Esophagus squamous epithelium (tissue), 5 donors: ENCODE measurements at regions not wholly inside any gene's neighbourhood (a gene's known extent, or its start where the extent isn't known, plus 50 kb on each side); places are given as distances from the start of the nearest gene placed in this dataset.

Experiments
- DNase-seq: peaks from one replicate; lab custom pipeline; 2025; lab: John Stamatoyannopoulos, UW
- H3K27ac ChIP-seq, 4 donors: fragments of 200-600 bp; sonication (generic); one replicate each; pipeline ENCODE4 v1.5.1; 2016 to 2019; ENCODE audit warnings: mild to moderate bottlenecking in 1 of 4
- H3K27me3 ChIP-seq, 4 donors: fragments of 200-600 bp; sonication (generic); 1 replicate in 3 of 4; 2 replicates in 1 of 4; pipeline versions ENCODE4 v1.5.1 to v1.6.0; 2017 to 2021; ENCODE audit warnings: antibody characterized with exemption in 1 of 4
- H3K36me3 ChIP-seq, 3 donors: fragments of 200-600 bp; sonication (generic); one replicate each; pipeline ENCODE4 v1.5.1; 2016 to 2019
- H3K4me1 ChIP-seq, 3 donors: fragments of 200-600 bp; sonication (generic); one replicate each; pipeline ENCODE4 v1.5.1; 2017 to 2019
- H3K4me3 ChIP-seq, 4 donors: fragments of 200-600 bp; sonication (generic); 1 replicate in 3 of 4; 2 replicates in 1 of 4; pipeline ENCODE4 v1.5.1; 2016 to 2019; ENCODE audit warnings: mild to moderate bottlenecking in 2 of 4, moderate library complexity in 1 of 4
- H3K9me3 ChIP-seq, 3 donors: fragments of 200-600 bp; sonication (generic); one replicate each; pipeline ENCODE4 v1.5.1; 2016 to 2019
- POLR2A ChIP-seq, 4 donors: fragments of 450-650 bp; IDR thresholded peaks; one replicate each; pipeline ENCODE4 v1.6.1; 2017; ENCODE audit warnings: antibody characterized with exemption in 4 of 4, mild to moderate bottlenecking in 4 of 4, moderate library complexity in 3 of 4
- WGBS, 2 donors: methylation state at CpG; one replicate each; pipeline ENCODE4 v1.1.5; 2018; 5-methylcytosine and 5-hydroxymethylcytosine counted together
- intact Hi-C: fragments of 100-400 bp; cut with DNase I; formaldehyde crosslinking; loops from one replicate; pipeline ENCODE4 v1.15.0; 2022
- TF ChIP-seq, protein P1 (sequence below), 6 experiments: fragments of 450-650 bp in 4 of 6; fragments of 200-600 bp in 2 of 6; sonication (generic) in 2 of 6; IDR thresholded peaks; one replicate each; pipeline ENCODE4 v1.5.1; 2016 to 2019; ENCODE audit warnings: antibody characterized with exemption in 6 of 6, mild to moderate bottlenecking in 4 of 6, moderate library complexity in 4 of 6
- donor health status: DM: yes; HTN: yes; CAD: no.

DNA sequence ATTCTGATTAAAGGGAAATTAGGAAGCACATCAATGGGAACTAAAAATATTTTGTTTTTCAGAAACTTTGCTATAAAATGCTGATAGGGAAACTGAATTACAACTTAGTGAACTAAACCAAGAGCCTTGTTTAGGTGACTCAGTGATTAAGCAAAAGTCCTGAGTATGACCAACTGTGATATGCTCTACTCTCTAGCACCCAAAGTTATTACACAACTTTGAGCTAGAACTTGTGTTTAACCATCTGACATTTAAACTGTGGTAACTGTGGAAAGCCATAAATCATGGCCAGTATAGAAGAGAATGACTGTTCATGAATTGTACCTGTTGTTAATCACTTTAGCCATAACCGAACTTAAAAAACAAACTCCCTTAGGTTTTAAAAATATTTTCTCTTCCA is 127.4 kb downstream of the ZNF365 start:
- Histone ChIP-seq H3K27me3 (peaks cover 0 to 12% (median 0%) of the 10 kb centered on the region in 4 donors), H3K4me3 (no peak overlapping the region), H3K4me1 (no peaks in the 10 kb centered on the region), H3K36me3 (no peaks in the 10 kb centered on the region), H3K9me3 (no peaks in the 10 kb centered on the region), H3K27ac (no peak overlapping the region)
- intact Hi-C loops, result no loop called here
- TF ChIP-seq POLR2A (IDR thresholded peaks at IDR 0.05), result no peak
- TF ChIP-seq, protein P1, sequence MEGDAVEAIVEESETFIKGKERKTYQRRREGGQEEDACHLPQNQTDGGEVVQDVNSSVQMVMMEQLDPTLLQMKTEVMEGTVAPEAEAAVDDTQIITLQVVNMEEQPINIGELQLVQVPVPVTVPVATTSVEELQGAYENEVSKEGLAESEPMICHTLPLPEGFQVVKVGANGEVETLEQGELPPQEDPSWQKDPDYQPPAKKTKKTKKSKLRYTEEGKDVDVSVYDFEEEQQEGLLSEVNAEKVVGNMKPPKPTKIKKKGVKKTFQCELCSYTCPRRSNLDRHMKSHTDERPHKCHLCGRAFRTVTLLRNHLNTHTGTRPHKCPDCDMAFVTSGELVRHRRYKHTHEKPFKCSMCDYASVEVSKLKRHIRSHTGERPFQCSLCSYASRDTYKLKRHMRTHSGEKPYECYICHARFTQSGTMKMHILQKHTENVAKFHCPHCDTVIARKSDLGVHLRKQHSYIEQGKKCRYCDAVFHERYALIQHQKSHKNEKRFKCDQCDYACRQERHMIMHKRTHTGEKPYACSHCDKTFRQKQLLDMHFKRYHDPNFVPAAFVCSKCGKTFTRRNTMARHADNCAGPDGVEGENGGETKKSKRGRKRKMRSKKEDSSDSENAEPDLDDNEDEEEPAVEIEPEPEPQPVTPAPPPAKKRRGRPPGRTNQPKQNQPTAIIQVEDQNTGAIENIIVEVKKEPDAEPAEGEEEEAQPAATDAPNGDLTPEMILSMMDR (IDR thresholded peaks at IDR 0.05), result no peak
- DNase-seq, result no peak
- 62 to 76% methylated on average over 1 of the region's 1 CpG for WGBS, 2 donors

DNA sequence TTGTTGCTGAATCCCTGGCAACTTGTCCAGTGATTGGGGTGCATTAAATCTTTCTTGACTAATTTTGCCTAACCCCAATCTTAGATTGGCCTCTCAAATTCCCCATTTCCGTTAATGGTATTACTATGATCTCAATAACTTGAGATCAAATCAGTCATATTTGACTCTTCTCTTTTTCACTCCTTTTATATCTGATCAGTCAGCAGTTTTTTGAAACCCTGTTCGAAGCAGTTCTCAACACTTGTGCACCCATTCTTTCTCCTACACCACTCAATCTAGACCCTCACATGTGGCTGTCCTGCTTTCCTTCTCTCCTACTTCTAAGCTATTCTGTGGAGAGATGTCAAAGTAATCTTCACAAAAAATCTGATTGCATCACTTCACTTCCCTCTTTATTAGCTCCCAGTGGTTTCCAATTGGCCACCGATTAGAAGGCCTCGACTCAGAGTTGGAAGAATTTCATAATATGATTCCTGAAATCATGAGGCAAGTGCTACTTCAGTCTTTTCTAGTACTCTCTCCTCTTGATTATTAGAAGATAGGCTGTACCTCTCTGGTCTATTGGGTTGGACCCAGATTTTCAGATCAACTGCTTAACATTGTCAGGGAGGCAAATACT is 128.9 kb downstream of the ZNF365 start:
- Histone ChIP-seq H3K9me3 (no peaks in the 10 kb centered on the region), H3K27ac (no peak overlapping the region), H3K36me3 (no peaks in the 10 kb centered on the region), H3K4me1 (no peaks in the 10 kb centered on the region), H3K4me3 (no peak overlapping the region), H3K27me3 (peaks cover 0 to 3% (median 0%) of the 10 kb centered on the region in 4 donors)
- 69 to 74% methylated on average over 4 of the region's 4 CpGs for WGBS, 2 donors
- intact Hi-C loops, result no loop called here
- no peak for TF ChIP-seq POLR2A (IDR thresholded peaks at IDR 0.05)
- TF ChIP-seq, protein P1 (IDR thresholded peaks at IDR 0.05), result no peak
- no peak for DNase-seq

- TF ChIP-seq, protein P1 (IDR thresholded peaks at IDR 0.05), result no peak
- TF ChIP-seq POLR2A (IDR thresholded peaks at IDR 0.05), result no peak
- 66 to 79% methylated on average over 2 of the region's 2 CpGs for WGBS, 2 donors
- Histone ChIP-seq H3K4me3 (no peak overlapping the region), H3K9me3 (no peaks in the 10 kb centered on the region), H3K27me3 (peaks cover 0 to 3% (median 0%) of the 10 kb centered on the region in 4 donors), H3K36me3 (no peaks in the 10 kb centered on the region), H3K4me1 (no peaks in the 10 kb centered on the region), H3K27ac (no peak overlapping the region)
- no peak for DNase-seq
- intact Hi-C loops, result no loop called here
These were observed 129.7 kb downstream of the ZNF365 start for GRCh38 chr10:62503872-62504271.

DNA sequence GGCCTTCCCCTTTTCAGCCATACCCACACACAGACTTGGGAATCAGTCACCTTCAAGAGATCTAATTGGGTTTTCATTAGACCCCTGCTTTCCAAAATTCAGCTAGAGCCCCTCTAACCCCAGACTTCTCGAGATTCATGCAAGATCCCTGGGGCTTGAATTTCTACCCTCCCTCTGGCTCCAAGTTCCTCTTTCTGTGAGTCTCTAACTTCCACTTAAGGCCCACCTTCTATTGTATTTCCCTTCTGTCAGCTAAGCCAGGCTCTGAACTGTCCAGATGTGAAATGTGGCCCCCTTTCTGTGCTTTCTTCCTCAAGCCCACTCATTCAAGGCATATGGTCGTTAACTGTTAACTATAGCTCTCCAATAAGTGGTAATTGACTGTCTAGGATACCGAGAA is 132.2 kb downstream of the ZNF365 start:
- intact Hi-C loops, result no loop called here
- Histone ChIP-seq H3K4me3 (no peak overlapping the region), H3K27ac (no peak overlapping the region), H3K4me1 (no peaks in the 10 kb centered on the region), H3K27me3 (no peaks in the 10 kb centered on the region), H3K36me3 (no peaks in the 10 kb centered on the region), H3K9me3 (no peaks in the 10 kb centered on the region)
- no peak for DNase-seq
- TF ChIP-seq POLR2A (IDR thresholded peaks at IDR 0.05), result no peak
- TF ChIP-seq, protein P1 (IDR thresholded peaks at IDR 0.05), result no peak
- 47 to 50% methylated on average over 3 of the region's 3 CpGs for WGBS, 2 donors

DNA sequence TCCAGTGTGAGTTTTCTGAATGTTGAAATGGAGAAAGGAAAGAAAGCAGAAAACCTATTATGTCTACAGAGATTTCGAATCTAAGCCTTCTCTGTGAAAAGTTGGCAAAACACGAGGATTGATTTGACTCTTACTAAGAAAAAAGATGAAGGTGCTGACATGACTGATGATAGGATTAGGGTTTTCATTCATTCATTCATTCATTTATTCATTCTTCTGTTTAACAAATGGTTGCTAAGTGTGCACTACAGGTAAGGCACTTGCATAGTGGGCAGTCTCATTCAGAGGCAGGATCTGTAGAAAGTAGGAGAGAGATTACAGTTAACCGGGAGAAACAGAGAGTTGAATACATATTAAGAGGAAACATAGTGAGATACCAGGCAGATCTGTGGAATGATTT is 137.1 kb downstream of the ZNF365 start:
- H3K9me3 ChIP-seq, result no peaks in the 10 kb centered on the region
- no peak for DNase-seq
- TF ChIP-seq, protein P1 (IDR thresholded peaks at IDR 0.05), result no peak
- no peak for TF ChIP-seq POLR2A (IDR thresholded peaks at IDR 0.05)
- WGBS, 2 donors, result 85 to 96% methylated on average over 3 of the region's 3 CpGs
- H3K27ac ChIP-seq, result no peak overlapping the region
- intact Hi-C loops, result no loop called here
- H3K27me3 ChIP-seq, result no peaks in the 10 kb centered on the region
- no peaks in the 10 kb centered on the region for H3K36me3 ChIP-seq
- H3K4me3 ChIP-seq, result no peak overlapping the region
- H3K4me1 ChIP-seq, result no peaks in the 10 kb centered on the region
